ENCODE measurements at regions not wholly inside any gene's neighbourhood (a gene's known extent, or its start where the extent isn't known, plus 50 kb on each side); places are given as distances from the start of the nearest gene placed in this dataset.

DNA sequence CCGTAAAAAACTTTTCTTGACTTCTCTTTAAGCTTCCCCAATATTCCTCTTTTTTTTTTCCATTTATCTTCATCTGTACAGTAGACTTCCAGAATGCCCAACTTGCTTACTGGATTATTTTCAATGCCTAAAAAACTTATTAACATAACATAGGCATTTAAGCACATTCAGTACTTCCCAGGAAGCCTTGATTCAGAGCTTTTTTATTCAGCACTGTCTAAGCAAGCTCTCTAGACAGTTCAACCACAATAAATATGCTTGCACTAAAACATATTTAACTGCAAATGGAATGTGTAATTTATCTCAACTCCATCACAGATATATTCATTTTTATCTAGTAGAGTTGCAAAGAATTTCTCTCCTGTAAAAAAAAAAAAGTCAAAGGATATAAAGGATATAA, 997.8 kb downstream of the ARAP2 start:
- no peak for TF ChIP-seq SP1 (IDR thresholded peaks at IDR 0.05; ENCODE audit: low read depth)
- no peak for TF ChIP-seq POLR2AphosphoS5 (IDR thresholded peaks at IDR 0.05; ENCODE audit: low read depth, low read length)
- TF ChIP-seq, protein P1, sequence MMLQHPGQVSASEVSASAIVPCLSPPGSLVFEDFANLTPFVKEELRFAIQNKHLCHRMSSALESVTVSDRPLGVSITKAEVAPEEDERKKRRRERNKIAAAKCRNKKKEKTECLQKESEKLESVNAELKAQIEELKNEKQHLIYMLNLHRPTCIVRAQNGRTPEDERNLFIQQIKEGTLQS (IDR thresholded peaks at IDR 0.05): no peak
- no peak for TF ChIP-seq FOSL1 (IDR thresholded peaks at IDR 0.05; ENCODE audit: low read depth)
- TF ChIP-seq, protein P2, sequence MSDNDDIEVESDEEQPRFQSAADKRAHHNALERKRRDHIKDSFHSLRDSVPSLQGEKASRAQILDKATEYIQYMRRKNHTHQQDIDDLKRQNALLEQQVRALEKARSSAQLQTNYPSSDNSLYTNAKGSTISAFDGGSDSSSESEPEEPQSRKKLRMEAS (IDR thresholded peaks at IDR 0.05): no peak
- no peak for TF ChIP-seq ZNF274 (IDR thresholded peaks at IDR 0.05; ENCODE audit: low read depth, low read length)
- TF ChIP-seq, protein P3, sequence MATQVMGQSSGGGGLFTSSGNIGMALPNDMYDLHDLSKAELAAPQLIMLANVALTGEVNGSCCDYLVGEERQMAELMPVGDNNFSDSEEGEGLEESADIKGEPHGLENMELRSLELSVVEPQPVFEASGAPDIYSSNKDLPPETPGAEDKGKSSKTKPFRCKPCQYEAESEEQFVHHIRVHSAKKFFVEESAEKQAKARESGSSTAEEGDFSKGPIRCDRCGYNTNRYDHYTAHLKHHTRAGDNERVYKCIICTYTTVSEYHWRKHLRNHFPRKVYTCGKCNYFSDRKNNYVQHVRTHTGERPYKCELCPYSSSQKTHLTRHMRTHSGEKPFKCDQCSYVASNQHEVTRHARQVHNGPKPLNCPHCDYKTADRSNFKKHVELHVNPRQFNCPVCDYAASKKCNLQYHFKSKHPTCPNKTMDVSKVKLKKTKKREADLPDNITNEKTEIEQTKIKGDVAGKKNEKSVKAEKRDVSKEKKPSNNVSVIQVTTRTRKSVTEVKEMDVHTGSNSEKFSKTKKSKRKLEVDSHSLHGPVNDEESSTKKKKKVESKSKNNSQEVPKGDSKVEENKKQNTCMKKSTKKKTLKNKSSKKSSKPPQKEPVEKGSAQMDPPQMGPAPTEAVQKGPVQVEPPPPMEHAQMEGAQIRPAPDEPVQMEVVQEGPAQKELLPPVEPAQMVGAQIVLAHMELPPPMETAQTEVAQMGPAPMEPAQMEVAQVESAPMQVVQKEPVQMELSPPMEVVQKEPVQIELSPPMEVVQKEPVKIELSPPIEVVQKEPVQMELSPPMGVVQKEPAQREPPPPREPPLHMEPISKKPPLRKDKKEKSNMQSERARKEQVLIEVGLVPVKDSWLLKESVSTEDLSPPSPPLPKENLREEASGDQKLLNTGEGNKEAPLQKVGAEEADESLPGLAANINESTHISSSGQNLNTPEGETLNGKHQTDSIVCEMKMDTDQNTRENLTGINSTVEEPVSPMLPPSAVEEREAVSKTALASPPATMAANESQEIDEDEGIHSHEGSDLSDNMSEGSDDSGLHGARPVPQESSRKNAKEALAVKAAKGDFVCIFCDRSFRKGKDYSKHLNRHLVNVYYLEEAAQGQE (IDR thresholded peaks at IDR 0.05; ENCODE audit: low read depth): no peak
- TF ChIP-seq POLR2A (IDR thresholded peaks at IDR 0.05; ENCODE audit: borderline replicate concordance, extremely low read depth, insufficient read depth, insufficient read length): no peak
- TF ChIP-seq ZFX (IDR thresholded peaks at IDR 0.05): no peak
- no peak for TF ChIP-seq JUND (IDR thresholded peaks at IDR 0.05)
- TF ChIP-seq, protein P4, sequence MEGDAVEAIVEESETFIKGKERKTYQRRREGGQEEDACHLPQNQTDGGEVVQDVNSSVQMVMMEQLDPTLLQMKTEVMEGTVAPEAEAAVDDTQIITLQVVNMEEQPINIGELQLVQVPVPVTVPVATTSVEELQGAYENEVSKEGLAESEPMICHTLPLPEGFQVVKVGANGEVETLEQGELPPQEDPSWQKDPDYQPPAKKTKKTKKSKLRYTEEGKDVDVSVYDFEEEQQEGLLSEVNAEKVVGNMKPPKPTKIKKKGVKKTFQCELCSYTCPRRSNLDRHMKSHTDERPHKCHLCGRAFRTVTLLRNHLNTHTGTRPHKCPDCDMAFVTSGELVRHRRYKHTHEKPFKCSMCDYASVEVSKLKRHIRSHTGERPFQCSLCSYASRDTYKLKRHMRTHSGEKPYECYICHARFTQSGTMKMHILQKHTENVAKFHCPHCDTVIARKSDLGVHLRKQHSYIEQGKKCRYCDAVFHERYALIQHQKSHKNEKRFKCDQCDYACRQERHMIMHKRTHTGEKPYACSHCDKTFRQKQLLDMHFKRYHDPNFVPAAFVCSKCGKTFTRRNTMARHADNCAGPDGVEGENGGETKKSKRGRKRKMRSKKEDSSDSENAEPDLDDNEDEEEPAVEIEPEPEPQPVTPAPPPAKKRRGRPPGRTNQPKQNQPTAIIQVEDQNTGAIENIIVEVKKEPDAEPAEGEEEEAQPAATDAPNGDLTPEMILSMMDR (IDR thresholded peaks at IDR 0.05 in 2 of 3, conservative IDR thresholded peaks at IDR 0.05 in 1 of 3; ENCODE audit: borderline replicate concordance in 1 of 3, insufficient read depth in 1 of 3, low read depth in 2 of 3, low read length in 2 of 3): no peak
- TF ChIP-seq YY1 (IDR thresholded peaks at IDR 0.05; ENCODE audit: extremely low read depth, insufficient replicate concordance, low read depth, low read length): no peak
- TF ChIP-seq EZH2phosphoT487 (IDR thresholded peaks at IDR 0.05; ENCODE audit: borderline replicate concordance): no peak
- no peak for TF ChIP-seq ELF1 (IDR thresholded peaks at IDR 0.05; ENCODE audit: borderline replicate concordance, low read depth)
- no peak for TF ChIP-seq CBX3 (IDR thresholded peaks at IDR 0.05; ENCODE audit: low read depth)
- no peak for TF ChIP-seq CEBPB (IDR thresholded peaks at IDR 0.05; ENCODE audit: low read depth)
- no peak for TF ChIP-seq EGR1 (IDR thresholded peaks at IDR 0.05; ENCODE audit: low read depth)
- CTCF ChIA-PET: no interaction called here
- BruUV-seq (replicated peaks): no TSS peak

More for the DNA sequence above, 997.8 kb downstream of the ARAP2 start:
- Histone ChIP-seq H3K27me3 (ENCODE audit: insufficient read depth, low read length) (no peaks in the 10 kb centered on the region), H3K4me3 (replicated peaks in 1 of 2; ENCODE audit: low read depth in 1 of 2, low read length in 2 of 2) (no peak overlapping the region), H3K9me3 (ENCODE audit: control insufficient read depth in 1 of 2, insufficient read depth in 1 of 2, low read depth in 1 of 2, low read length in 2 of 2) (no peaks in the 10 kb centered on the region), H3K79me2 (ENCODE audit: insufficient read depth, low read length) (no peaks in the 10 kb centered on the region), H3K4me2 (ENCODE audit: low read length) (no peak overlapping the region), H3K27ac (ENCODE audit: low read depth, low read length) (no peak overlapping the region), H4K20me1 (ENCODE audit: insufficient read depth) (no peaks in the 10 kb centered on the region), H3K9ac (ENCODE audit: low read length) (no peak overlapping the region), H3K36me3 (ENCODE audit: control insufficient read depth in 1 of 2, insufficient read depth in 2 of 2, low read length in 2 of 2) (no peaks in the 10 kb centered on the region), H3K9me2 (ENCODE audit: insufficient read depth) (no peaks in the 10 kb centered on the region), H2AFZ (ENCODE audit: low read depth, low read length, poor library complexity, severe bottlenecking) (no peak overlapping the region), H3K4me1 (ENCODE audit: control insufficient read depth in 1 of 2, insufficient read depth in 2 of 2, low read length in 2 of 2) (no peaks in the 10 kb centered on the region)
- ChIA-PET RAD21 (ENCODE audit: low non-redundant PET in 1 of 2, low total read pairs in 2 of 2, uncharacterized antibody in 2 of 2, unreplicated experiment in 2 of 2) (no interaction called here), POLR2A (no interaction called here)
- ATAC-seq: no peak
- intact Hi-C loops (cut with micrococcal nuclease): no loop called here
- no peak for DNase-seq (ENCODE audit: low read depth, low spot score)

All from HCT116 (cell line).